Thyroid gland (tissue), 4 donors: ENCODE measurements at regions not wholly inside any gene's neighbourhood (a gene's known extent, or its start where the extent isn't known, plus 50 kb on each side); places are given as distances from the start of the nearest gene placed in this dataset.

Experiments
- DNase-seq, 2 donors: peaks; one replicate each; pipeline ENCODE4 v3.0.0-alpha.2; 2019
- H3K27ac ChIP-seq, 3 donors: fragments of 200-600 bp; sonication (generic); 1 replicate in 2 of 3; 2 replicates in 1 of 3; pipeline ENCODE4 v1.5.1; 2016 to 2019; ENCODE audit warnings: mild to moderate bottlenecking in 1 of 3, moderate library complexity in 1 of 3
- H3K27me3 ChIP-seq: fragments of 200-600 bp; sonication (generic); one replicate; pipeline ENCODE4 v1.5.1; 2019
- H3K36me3 ChIP-seq, 2 donors: fragments of 200-600 bp; sonication (generic); one replicate each; pipeline ENCODE4 v1.5.1; 2016 to 2019
- H3K4me1 ChIP-seq, 2 donors: fragments of 200-600 bp; sonication (generic); one replicate each; pipeline ENCODE4 v1.5.1; 2017 to 2019
- H3K4me3 ChIP-seq, 3 donors: fragments of 200-600 bp; sonication (generic); replicated peaks in 1 of 3; 1 replicate in 2 of 3; 2 replicates in 1 of 3; pipeline ENCODE4 v1.5.1; 2016; ENCODE audit warnings: mild to moderate bottlenecking in 1 of 3
- H3K9me3 ChIP-seq: fragments of 200-600 bp; sonication (generic); one replicate; pipeline ENCODE4 v1.5.1; 2017
- POLR2A ChIP-seq, 2 donors: fragments of 450-650 bp; IDR thresholded peaks; one replicate each; pipeline ENCODE4 v1.6.1; 2017; ENCODE audit warnings: antibody characterized with exemption in 2 of 2, mild to moderate bottlenecking in 2 of 2, moderate library complexity in 1 of 2
- WGBS, 2 donors: methylation state at CpG; one replicate each; pipeline ENCODE4 v1.1.5; 2017; 5-methylcytosine and 5-hydroxymethylcytosine counted together
- intact Hi-C: fragments of 100-400 bp; cut with DNase I; formaldehyde crosslinking; loops from one replicate; pipeline ENCODE4 v1.15.1; 2023
- TF ChIP-seq, protein P1 (sequence below), 6 experiments: fragments of 200-600 bp in 3 of 6; fragments of 450-650 bp in 3 of 6; sonication (generic) in 3 of 6; IDR thresholded peaks; one replicate each; pipeline ENCODE4 v1.5.1; 2016 to 2019; ENCODE audit warnings: antibody characterized with exemption in 6 of 6, mild to moderate bottlenecking in 2 of 6, inconsistent platforms in 1 of 6, moderate library complexity in 1 of 6

DNA sequence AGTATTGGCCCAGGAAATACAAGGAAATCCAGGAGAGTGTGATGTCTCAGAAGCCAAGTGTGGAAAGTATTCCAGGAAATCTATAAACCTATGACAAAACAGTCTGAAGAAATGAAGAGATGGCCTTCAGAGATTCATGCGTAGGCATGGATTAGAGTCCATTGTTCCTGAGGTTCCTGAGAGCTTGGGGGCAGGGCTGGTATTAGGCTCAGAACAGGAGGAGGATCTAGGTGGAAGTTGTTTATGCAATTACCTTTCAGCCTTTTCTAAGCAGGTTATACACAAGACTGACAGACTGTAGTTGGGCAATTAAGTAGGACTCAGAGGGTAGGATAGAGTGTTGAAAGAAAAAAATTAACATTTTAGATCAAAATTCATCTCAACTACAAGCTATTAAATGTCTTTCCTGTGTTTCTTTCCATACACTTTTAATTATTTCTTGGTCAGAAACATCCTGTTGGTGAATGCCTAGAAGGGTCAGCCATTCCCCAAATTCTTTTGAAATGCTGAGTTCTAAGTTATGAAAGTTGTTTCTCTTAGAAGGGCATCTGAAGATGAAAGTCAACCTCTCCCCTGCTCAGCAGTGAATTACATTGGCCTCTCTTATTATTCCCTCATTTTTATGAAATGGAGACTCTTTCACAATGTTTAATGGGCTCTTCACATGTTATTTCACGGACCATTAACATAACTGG is 201.2 kb upstream of the MYLIP start:
- intact Hi-C loops: no loop called here
- H3K4me3 ChIP-seq: no peak overlapping the region
- no peak for DNase-seq
- no peaks in the 10 kb centered on the region for H3K27me3 ChIP-seq
- no peak overlapping the region for H3K27ac ChIP-seq
- H3K36me3 ChIP-seq: no peaks in the 10 kb centered on the region
- no peaks in the 10 kb centered on the region for H3K9me3 ChIP-seq
- TF ChIP-seq, protein P1, sequence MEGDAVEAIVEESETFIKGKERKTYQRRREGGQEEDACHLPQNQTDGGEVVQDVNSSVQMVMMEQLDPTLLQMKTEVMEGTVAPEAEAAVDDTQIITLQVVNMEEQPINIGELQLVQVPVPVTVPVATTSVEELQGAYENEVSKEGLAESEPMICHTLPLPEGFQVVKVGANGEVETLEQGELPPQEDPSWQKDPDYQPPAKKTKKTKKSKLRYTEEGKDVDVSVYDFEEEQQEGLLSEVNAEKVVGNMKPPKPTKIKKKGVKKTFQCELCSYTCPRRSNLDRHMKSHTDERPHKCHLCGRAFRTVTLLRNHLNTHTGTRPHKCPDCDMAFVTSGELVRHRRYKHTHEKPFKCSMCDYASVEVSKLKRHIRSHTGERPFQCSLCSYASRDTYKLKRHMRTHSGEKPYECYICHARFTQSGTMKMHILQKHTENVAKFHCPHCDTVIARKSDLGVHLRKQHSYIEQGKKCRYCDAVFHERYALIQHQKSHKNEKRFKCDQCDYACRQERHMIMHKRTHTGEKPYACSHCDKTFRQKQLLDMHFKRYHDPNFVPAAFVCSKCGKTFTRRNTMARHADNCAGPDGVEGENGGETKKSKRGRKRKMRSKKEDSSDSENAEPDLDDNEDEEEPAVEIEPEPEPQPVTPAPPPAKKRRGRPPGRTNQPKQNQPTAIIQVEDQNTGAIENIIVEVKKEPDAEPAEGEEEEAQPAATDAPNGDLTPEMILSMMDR (IDR thresholded peaks at IDR 0.05): no peak
- no peak for TF ChIP-seq POLR2A (IDR thresholded peaks at IDR 0.05)
- H3K4me1 ChIP-seq: no peaks in the 10 kb centered on the region
- WGBS, 2 donors: 79 to 92% methylated on average over 2 of the region's 2 CpGs

DNA sequence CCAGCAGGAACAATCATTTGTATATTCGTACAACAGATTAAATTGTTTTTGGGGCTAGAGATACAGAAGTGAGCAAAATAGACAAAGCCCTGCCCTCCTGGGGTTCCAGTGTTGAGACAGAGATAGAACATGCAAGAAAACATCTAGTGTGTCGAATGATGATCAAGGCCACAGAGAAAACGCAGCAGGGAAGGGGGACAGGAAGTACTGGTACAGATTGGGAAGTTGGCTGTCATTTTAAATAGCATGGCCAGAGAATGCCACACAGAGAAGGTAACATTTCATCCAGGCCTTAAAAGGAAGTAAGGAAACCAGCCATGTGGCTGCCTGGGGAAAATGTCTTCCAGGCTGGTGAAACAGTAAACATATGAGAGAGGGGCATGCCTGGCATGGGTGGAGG is 202.6 kb upstream of the MYLIP start:
- Histone ChIP-seq H3K27ac (no peak overlapping the region), H3K36me3 (no peaks in the 10 kb centered on the region), H3K9me3 (no peaks in the 10 kb centered on the region), H3K27me3 (no peaks in the 10 kb centered on the region), H3K4me1 (no peaks in the 10 kb centered on the region), H3K4me3 (no peak overlapping the region)
- intact Hi-C loops: no loop called here
- WGBS, 2 donors: 75 to 77% methylated on average over 3 of the region's 3 CpGs
- DNase-seq: no peak
- no peak for TF ChIP-seq POLR2A (IDR thresholded peaks at IDR 0.05)
- TF ChIP-seq, protein P1 (IDR thresholded peaks at IDR 0.05): no peak

DNA sequence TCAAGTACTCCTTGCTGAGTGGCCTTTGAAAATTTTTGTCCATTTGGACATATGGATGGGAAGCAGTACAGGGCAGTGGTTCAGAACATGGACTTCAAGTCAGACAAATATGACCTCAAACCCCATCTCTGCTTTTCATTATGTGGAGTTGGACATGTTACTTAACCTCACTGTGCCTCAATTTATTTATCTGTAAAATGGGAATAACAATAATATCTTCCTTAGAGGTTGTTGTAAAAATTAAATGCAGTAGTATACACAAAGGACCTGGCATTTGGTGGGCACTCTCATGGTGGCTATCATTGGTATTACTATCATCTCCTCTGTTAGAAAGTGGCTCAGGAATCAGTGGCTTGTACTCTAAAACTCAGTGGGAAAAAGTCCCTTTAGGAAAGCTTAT is 204.0 kb upstream of the MYLIP start:
- Histone ChIP-seq H3K9me3 (no peaks in the 10 kb centered on the region), H3K27me3 (no peaks in the 10 kb centered on the region), H3K27ac (no peak overlapping the region), H3K4me3 (no peak overlapping the region), H3K36me3 (no peaks in the 10 kb centered on the region), H3K4me1 (no peaks in the 10 kb centered on the region)
- intact Hi-C loops: no loop called here
- no peak for DNase-seq
- TF ChIP-seq POLR2A (IDR thresholded peaks at IDR 0.05): no peak
- TF ChIP-seq, protein P1 (IDR thresholded peaks at IDR 0.05): no peak

GRCh38 chr6:15922510-15923250 is 206.2 kb upstream of the MYLIP start:
- H3K36me3 ChIP-seq: no peaks in the 10 kb centered on the region
- H3K27me3 ChIP-seq: no peaks in the 10 kb centered on the region
- intact Hi-C loops: no loop called here
- no peaks in the 10 kb centered on the region for H3K9me3 ChIP-seq
- no peaks in the 10 kb centered on the region for H3K4me1 ChIP-seq
- no peak for DNase-seq
- TF ChIP-seq POLR2A (IDR thresholded peaks at IDR 0.05): no peak
- TF ChIP-seq, protein P1 (IDR thresholded peaks at IDR 0.05): no peak
- no peak overlapping the region for H3K4me3 ChIP-seq
- 65 to 76% methylated on average over 7 of the region's 7 CpGs for WGBS, 2 donors
- H3K27ac ChIP-seq: no peak overlapping the region

- no peak for DNase-seq
- no peak for TF ChIP-seq POLR2A (IDR thresholded peaks at IDR 0.05)
- TF ChIP-seq, protein P1 (IDR thresholded peaks at IDR 0.05): no peak
Observed at GRCh38 chr6:15921243-15921642, 207.6 kb upstream of the MYLIP start.

More at GRCh38 chr6:15921243-15921642, 207.6 kb upstream of the MYLIP start:
- Histone ChIP-seq H3K36me3 (no peaks in the 10 kb centered on the region), H3K27me3 (no peaks in the 10 kb centered on the region), H3K4me1 (no peaks in the 10 kb centered on the region), H3K9me3 (no peaks in the 10 kb centered on the region), H3K4me3 (no peak overlapping the region), H3K27ac (no peak overlapping the region)
- 90 to 98% methylated on average over 2 of the region's 2 CpGs for WGBS, 2 donors
- intact Hi-C loops: no loop called here
